IMR-90 (cell line): ENCODE measurements at regions not wholly inside any gene's neighbourhood (a gene's known extent, or its start where the extent isn't known, plus 50 kb on each side); places are given as distances from the start of the nearest gene placed in this dataset.

Source experiments
- ATAC-seq: fragments of 200-7000 bp; cut with Tn5 transposase; 2 replicates; pipeline ENCODE4 v1.9.1; 2020; ENCODE audit warnings: low read depth, mild to moderate bottlenecking, moderate library complexity
- BruUV-seq: library from RNA; stranded (reverse); fragments of 400-500 nt; replicated peaks from 2 replicates; lab custom pipeline; 2021; lab: Mats Ljungman, UMichigan
- CTCF ChIA-PET: fragments of 300-600 bp; formaldehyde crosslinking; extraction: SDS; loops from one replicate; lab custom pipeline; 2021; ENCODE audit warnings: antibody characterized with exemption; lab: Yijun Ruan, JAX
- POLR2A ChIA-PET: fragments of 300-600 bp; sonication (Branson Sonifier 250); formaldehyde crosslinking; loops from one replicate; lab custom pipeline; 2022; ENCODE audit warnings: antibody characterized with exemption; ENCODE audit not compliant: unreplicated experiment; lab: Charles Lee
- DNase-seq: peaks from one replicate; pipeline ENCODE4 v3.0.0; 2013
- H2AFZ ChIP-seq: replicated peaks from 2 replicates; pipeline ENCODE3; 2013; ENCODE audit warnings: low read length, mild to moderate bottlenecking; ENCODE audit not compliant: poor library complexity
- H2AK5ac ChIP-seq: 2 replicates; pipeline ENCODE4 v1.6.1; 2013; ENCODE audit warnings: low read depth, low read length, inconsistent platforms
- H2AK9ac ChIP-seq: replicated peaks from 2 replicates; pipeline ENCODE3; 2013; ENCODE audit warnings: mild to moderate bottlenecking, low read depth, low read length, moderate library complexity; ENCODE audit not compliant: poor library complexity
- H2BK120ac ChIP-seq: 2 replicates; pipeline ENCODE4 v1.6.1; 2013; ENCODE audit warnings: low read depth, low read length, inconsistent platforms
- H2BK15ac ChIP-seq: 3 replicates; pipeline ENCODE4 v1.6.1; 2013; ENCODE audit warnings: low read depth, low read length, inconsistent platforms
- H2BK20ac ChIP-seq: 2 replicates; pipeline ENCODE4 v1.6.1; 2013; ENCODE audit warnings: low read depth, mild to moderate bottlenecking, inconsistent platforms, low read length, moderate library complexity
- H2BK5ac ChIP-seq: 2 replicates; pipeline ENCODE4 v1.6.1; 2013; ENCODE audit warnings: mild to moderate bottlenecking, low read depth, low read length, inconsistent platforms; ENCODE audit not compliant: poor library complexity, severe bottlenecking
- H3K14ac ChIP-seq: replicated peaks from 2 replicates; pipeline ENCODE4 v1.6.1; 2013; ENCODE audit warnings: low read depth, low read length, inconsistent platforms
- H3K18ac ChIP-seq: 2 replicates; pipeline ENCODE4 v1.6.1; 2013; ENCODE audit warnings: low read depth, low read length, control low read depth
- H3K23ac ChIP-seq: 2 replicates; pipeline ENCODE4 v1.6.1; 2013; ENCODE audit warnings: low read depth, low read length, inconsistent platforms
- H3K27ac ChIP-seq: 2 replicates; pipeline ENCODE4 v1.5.1; 2013; ENCODE audit warnings: mild to moderate bottlenecking, control low read depth, low read length; ENCODE audit not compliant: insufficient read depth
- H3K27me3 ChIP-seq: 2 replicates; pipeline ENCODE4 v1.6.1; 2013; ENCODE audit warnings: low read length; ENCODE audit not compliant: control insufficient read depth, insufficient read depth
- H3K36me3 ChIP-seq: 2 replicates; pipeline ENCODE4 v1.6.1; 2013; ENCODE audit warnings: low read length, mixed read lengths; ENCODE audit not compliant: control insufficient read depth, insufficient read depth
- H3K4ac ChIP-seq: 2 replicates; pipeline ENCODE4 v1.6.1; 2013; ENCODE audit warnings: low read depth, low read length, inconsistent platforms
- H3K4me1 ChIP-seq: 2 replicates; pipeline ENCODE4 v1.6.1; 2013; ENCODE audit warnings: low read length, mixed read lengths; ENCODE audit not compliant: control insufficient read depth, insufficient read depth
- H3K4me2 ChIP-seq: 2 replicates; pipeline ENCODE4 v1.6.1; 2013; ENCODE audit warnings: low read depth, mild to moderate bottlenecking, control low read depth, low read length, moderate library complexity
- H3K4me3 ChIP-seq: 2 replicates; pipeline ENCODE4 v1.5.1; 2013; ENCODE audit warnings: low read depth, mild to moderate bottlenecking, control low read depth, low read length, moderate library complexity; ENCODE audit not compliant: insufficient read depth
- H3K56ac ChIP-seq: 2 replicates; pipeline ENCODE4 v1.6.1; 2013; ENCODE audit warnings: low read length, inconsistent platforms; ENCODE audit not compliant: insufficient read depth; ENCODE audit errors: extremely low read depth
- H3K79me1 ChIP-seq, 2 experiments: 2 replicates each; pipeline ENCODE4 v1.6.1; 2013; ENCODE audit warnings: low read length in 2 of 2, inconsistent platforms in 1 of 2, low read depth in 1 of 2
- H3K9ac ChIP-seq: 2 replicates; pipeline ENCODE4 v1.6.1; 2013; ENCODE audit warnings: low read depth, low read length, control low read depth
- H3K9me1 ChIP-seq: 2 replicates; pipeline ENCODE4 v1.6.1; 2013; ENCODE audit warnings: low read length, inconsistent platforms; ENCODE audit not compliant: insufficient read depth
- H3K9me3 ChIP-seq: 2 replicates; pipeline ENCODE4 v1.6.1; 2013; ENCODE audit warnings: low read length; ENCODE audit not compliant: control insufficient read depth, insufficient read depth
- H4K20me1 ChIP-seq: 2 replicates; pipeline ENCODE4 v1.6.1; 2013; ENCODE audit warnings: low read length, inconsistent platforms; ENCODE audit not compliant: insufficient read depth
- H4K5ac ChIP-seq: 2 replicates; pipeline ENCODE4 v1.6.1; 2013; ENCODE audit warnings: mild to moderate bottlenecking, low read depth, low read length, control low read depth
- H4K8ac ChIP-seq, 2 experiments: 2 replicates each; pipeline ENCODE4 v1.6.1; 2013; ENCODE audit warnings: low read depth in 2 of 2, low read length in 2 of 2, control low read depth in 1 of 2, inconsistent platforms in 1 of 2
- H4K91ac ChIP-seq: 2 replicates; pipeline ENCODE4 v1.6.1; 2013; ENCODE audit warnings: low read depth, low read length, inconsistent platforms; ENCODE audit not compliant: insufficient read depth
- FOS ChIP-seq: fragments of 150-350 bp; IDR thresholded peaks from 2 replicates; pipeline ENCODE4 v1.6.1; 2016; ENCODE audit warnings: low read depth, low read length
- MAFK ChIP-seq: IDR thresholded peaks from 2 replicates; pipeline ENCODE4 v1.6.1; 2012; ENCODE audit warnings: low read depth, low read length, improper control_type of control experiment
- MXI1 ChIP-seq: IDR thresholded peaks from 2 replicates; pipeline ENCODE4 v1.6.1; 2012; ENCODE audit warnings: low read depth, mild to moderate bottlenecking, low read length, moderate library complexity, borderline replicate concordance
- NFE2L2 ChIP-seq: fragments of 150-350 bp; IDR thresholded peaks from 2 replicates; pipeline ENCODE4 v1.6.1; 2016; ENCODE audit warnings: low read depth, mild to moderate bottlenecking, low read length
- POLR2A ChIP-seq: IDR thresholded peaks from 2 replicates; pipeline ENCODE4 v1.6.1; 2012; ENCODE audit warnings: mild to moderate bottlenecking, low read depth, low read length
- RAD21 ChIP-seq: IDR thresholded peaks from 2 replicates; pipeline ENCODE4 v1.6.1; 2012; ENCODE audit warnings: low read length, improper control_type of control experiment
- RCOR1 ChIP-seq: IDR thresholded peaks from 2 replicates; pipeline ENCODE4 v1.6.1; 2012; ENCODE audit warnings: mild to moderate bottlenecking, low read length, improper control_type of control experiment; ENCODE audit not compliant: insufficient replicate concordance
- RFX5 ChIP-seq: IDR thresholded peaks from 2 replicates; pipeline ENCODE4 v1.8.0; 2012; ENCODE audit warnings: low read depth, mild to moderate bottlenecking, low read length, moderate library complexity
- WGBS, 2 experiments: methylation state at CpG; one replicate each; pipeline versions ENCODE4 v1.1.5 to v1.1.7; 2013; ENCODE audit warnings: missing lambda C conversion rate in 2 of 2; ENCODE audit not compliant: insufficient read length in 1 of 2; ENCODE audit errors: extremely low coverage in 2 of 2; 5-methylcytosine and 5-hydroxymethylcytosine counted together
- dilution Hi-C: fragments of 300-500 bp; cut with HindIII; formaldehyde crosslinking; loops from one replicate; pipeline ENCODE4 v1.14.3; 2018; ENCODE audit warnings: low sequenced_read_pairs; ENCODE audit not compliant: unreplicated experiment
- in situ Hi-C: fragments of 300-500 bp; cut with MboI; formaldehyde crosslinking; loops from 3 replicates; pipeline ENCODE4 v1.14.3; 2019; ENCODE audit warnings: low sequenced_read_pairs, inconsistent platforms, mixed read lengths
- intact Hi-C: fragments of 100-400 bp; cut with micrococcal nuclease; formaldehyde crosslinking; loops from 2 replicates; pipeline ENCODE4 v1.10.0; 2022
- TF ChIP-seq, protein P1 (sequence below): conservative IDR thresholded peaks from 2 replicates; pipeline ENCODE4 v1.5.1; 2012; ENCODE audit warnings: mild to moderate bottlenecking, low read depth, low read length, improper control_type of control experiment

DNA sequence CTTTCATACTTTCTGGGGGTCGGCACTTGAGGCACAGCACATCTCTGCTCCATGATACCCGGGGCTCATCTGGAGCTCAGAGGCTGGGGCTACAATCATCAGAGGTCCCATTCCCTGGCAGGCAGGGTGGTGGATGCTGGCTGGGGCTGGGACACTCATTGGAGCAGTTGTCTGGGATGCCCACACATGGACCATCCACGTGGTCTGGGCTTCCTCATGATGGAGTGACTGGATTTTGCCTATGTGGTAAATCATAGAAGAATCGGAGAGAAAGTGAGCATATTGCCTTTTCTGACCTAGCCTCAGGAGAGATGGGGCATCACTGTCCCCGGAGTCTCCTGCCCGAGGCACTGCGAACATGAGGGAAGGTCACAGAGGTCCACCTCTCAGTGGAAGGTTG is 91.4 kb upstream of the IRS2 start:
- Histone ChIP-seq H3K4me2 (no peak overlapping the region), H3K9ac (no peak overlapping the region), H3K4me1 (peaks cover 13% of the 10 kb centered on the region), H2BK5ac (no peak overlapping the region), H3K4ac (no peak overlapping the region), H4K5ac (no peak overlapping the region), H2BK15ac (no peak overlapping the region), H3K9me1 (peaks cover 7% of the 10 kb centered on the region), H4K91ac (no peak overlapping the region), H2BK20ac (no peak overlapping the region), H2BK120ac (no peak overlapping the region), H3K23ac (no peak overlapping the region), H4K8ac (no peak overlapping the region), H3K14ac (no peak overlapping the region), H3K4me3 (no peak overlapping the region), H3K56ac (no peak overlapping the region), H3K27me3 (no peaks in the 10 kb centered on the region), H3K18ac (no peak overlapping the region), H3K79me1 (no peaks in the 10 kb centered on the region), H2AK9ac (no peak overlapping the region), H3K9me3 (no peaks in the 10 kb centered on the region), H3K27ac (no peak overlapping the region), H2AFZ (no peak overlapping the region), H3K36me3 (no peaks in the 10 kb centered on the region), H4K20me1 (no peaks in the 10 kb centered on the region), H2AK5ac (0 out of 2 replicates have a peak overlapping the region, but pooled peaks have one; percentile 13)
- DNase-seq (no peak), ATAC-seq (no peak)
- ChIA-PET CTCF (no interaction called here), POLR2A (no interaction called here)
- no TSS peak for BruUV-seq
- 80% methylated on average over 1 of the region's 7 CpGs; no CpG with 5 or more reads in 1 of the 2 experiments for WGBS, 2 experiments
- intact Hi-C loops (no loop called here), in situ Hi-C loops (no loop called here), dilution Hi-C loops (no loop called here)
- TF ChIP-seq MAFK = no peak
- no peak for TF ChIP-seq NFE2L2
- TF ChIP-seq RCOR1 = no peak
- TF ChIP-seq MXI1 = no peak
- TF ChIP-seq, protein P1, sequence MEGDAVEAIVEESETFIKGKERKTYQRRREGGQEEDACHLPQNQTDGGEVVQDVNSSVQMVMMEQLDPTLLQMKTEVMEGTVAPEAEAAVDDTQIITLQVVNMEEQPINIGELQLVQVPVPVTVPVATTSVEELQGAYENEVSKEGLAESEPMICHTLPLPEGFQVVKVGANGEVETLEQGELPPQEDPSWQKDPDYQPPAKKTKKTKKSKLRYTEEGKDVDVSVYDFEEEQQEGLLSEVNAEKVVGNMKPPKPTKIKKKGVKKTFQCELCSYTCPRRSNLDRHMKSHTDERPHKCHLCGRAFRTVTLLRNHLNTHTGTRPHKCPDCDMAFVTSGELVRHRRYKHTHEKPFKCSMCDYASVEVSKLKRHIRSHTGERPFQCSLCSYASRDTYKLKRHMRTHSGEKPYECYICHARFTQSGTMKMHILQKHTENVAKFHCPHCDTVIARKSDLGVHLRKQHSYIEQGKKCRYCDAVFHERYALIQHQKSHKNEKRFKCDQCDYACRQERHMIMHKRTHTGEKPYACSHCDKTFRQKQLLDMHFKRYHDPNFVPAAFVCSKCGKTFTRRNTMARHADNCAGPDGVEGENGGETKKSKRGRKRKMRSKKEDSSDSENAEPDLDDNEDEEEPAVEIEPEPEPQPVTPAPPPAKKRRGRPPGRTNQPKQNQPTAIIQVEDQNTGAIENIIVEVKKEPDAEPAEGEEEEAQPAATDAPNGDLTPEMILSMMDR = no peak
- no peak for TF ChIP-seq POLR2A
- no peak for TF ChIP-seq FOS
- no peak for TF ChIP-seq RAD21
- no peak for TF ChIP-seq RFX5
